Tibial nerve (tissue), 4 donors: ENCODE measurements at regions not wholly inside any gene's neighbourhood (a gene's known extent, or its start where the extent isn't known, plus 50 kb on each side); places are given as distances from the start of the nearest gene placed in this dataset.

ENCODE experiments used
- DNase-seq, 2 donors: peaks; one replicate each; pipeline ENCODE4 v3.0.0-alpha.2; 2019; ENCODE audit warnings: low spot score in 2 of 2
- H3K27ac ChIP-seq, 4 donors: fragments of 200-600 bp; sonication (generic) in 3 of 4; one replicate each; pipeline ENCODE4 v1.5.1; 2017 to 2019; ENCODE audit warnings: mild to moderate bottlenecking in 1 of 4
- H3K27me3 ChIP-seq, 2 donors: fragments of 200-600 bp; sonication (generic) in 1 of 2; one replicate each; pipeline versions ENCODE4 v1.5.1 to v1.6.0; 2017 to 2019
- H3K36me3 ChIP-seq, 3 donors: fragments of 200-600 bp; sonication (generic); one replicate each; pipeline ENCODE4 v1.5.1; 2018 to 2019
- H3K4me1 ChIP-seq, 4 donors: fragments of 200-600 bp; sonication (generic) in 3 of 4; one replicate each; pipeline ENCODE4 v1.5.1; 2017 to 2019
- H3K4me3 ChIP-seq, 4 donors: fragments of 200-600 bp; sonication (generic) in 3 of 4; one replicate each; pipeline ENCODE4 v1.5.1; 2017 to 2019; ENCODE audit warnings: mild to moderate bottlenecking in 1 of 4, moderate library complexity in 1 of 4
- H3K9me3 ChIP-seq, 4 donors: fragments of 200-600 bp; sonication (generic) in 3 of 4; one replicate each; pipeline ENCODE4 v1.5.1; 2017 to 2019
- EP300 ChIP-seq, 2 donors: sonication (generic); formaldehyde crosslinking; IDR thresholded peaks; one replicate each; pipeline ENCODE4 v1.6.1; 2017; ENCODE audit warnings: antibody characterized with exemption in 2 of 2, mild to moderate bottlenecking in 1 of 2
- POLR2A ChIP-seq, 2 donors: fragments of 450-650 bp; IDR thresholded peaks; one replicate each; pipeline ENCODE4 v1.6.1; 2017; ENCODE audit warnings: antibody characterized with exemption in 2 of 2, mild to moderate bottlenecking in 2 of 2, moderate library complexity in 2 of 2
- WGBS, 2 donors: methylation state at CpG; one replicate each; pipeline ENCODE4 v1.1.5; 2018; 5-methylcytosine and 5-hydroxymethylcytosine counted together
- TF ChIP-seq, protein P1 (sequence below), 5 experiments: fragments of 200-600 bp in 3 of 5; fragments of 450-650 bp in 2 of 5; sonication (generic) in 3 of 5; IDR thresholded peaks; one replicate each; pipeline ENCODE4 v1.5.1; 2016 to 2019; ENCODE audit warnings: antibody characterized with exemption in 5 of 5, mild to moderate bottlenecking in 3 of 5, moderate library complexity in 2 of 5

GRCh38 chr11:71055925-71056324 lies 196.5 kb downstream of the SHANK2 start:
- 83 to 87% methylated on average over 6 of the region's 6 CpGs for WGBS, 2 donors

More at GRCh38 chr11:71055925-71056324, 196.5 kb downstream of the SHANK2 start:
- Histone ChIP-seq H3K9me3 (no peaks in the 10 kb centered on the region), H3K4me3 (no peak overlapping the region), H3K36me3 (no peaks in the 10 kb centered on the region), H3K27me3 (no peaks in the 10 kb centered on the region), H3K27ac (no peak overlapping the region), H3K4me1 (no peaks in the 10 kb centered on the region)
- TF ChIP-seq POLR2A (IDR thresholded peaks at IDR 0.05) (no peak), EP300 (IDR thresholded peaks at IDR 0.05) (no peak)
- TF ChIP-seq, protein P1, sequence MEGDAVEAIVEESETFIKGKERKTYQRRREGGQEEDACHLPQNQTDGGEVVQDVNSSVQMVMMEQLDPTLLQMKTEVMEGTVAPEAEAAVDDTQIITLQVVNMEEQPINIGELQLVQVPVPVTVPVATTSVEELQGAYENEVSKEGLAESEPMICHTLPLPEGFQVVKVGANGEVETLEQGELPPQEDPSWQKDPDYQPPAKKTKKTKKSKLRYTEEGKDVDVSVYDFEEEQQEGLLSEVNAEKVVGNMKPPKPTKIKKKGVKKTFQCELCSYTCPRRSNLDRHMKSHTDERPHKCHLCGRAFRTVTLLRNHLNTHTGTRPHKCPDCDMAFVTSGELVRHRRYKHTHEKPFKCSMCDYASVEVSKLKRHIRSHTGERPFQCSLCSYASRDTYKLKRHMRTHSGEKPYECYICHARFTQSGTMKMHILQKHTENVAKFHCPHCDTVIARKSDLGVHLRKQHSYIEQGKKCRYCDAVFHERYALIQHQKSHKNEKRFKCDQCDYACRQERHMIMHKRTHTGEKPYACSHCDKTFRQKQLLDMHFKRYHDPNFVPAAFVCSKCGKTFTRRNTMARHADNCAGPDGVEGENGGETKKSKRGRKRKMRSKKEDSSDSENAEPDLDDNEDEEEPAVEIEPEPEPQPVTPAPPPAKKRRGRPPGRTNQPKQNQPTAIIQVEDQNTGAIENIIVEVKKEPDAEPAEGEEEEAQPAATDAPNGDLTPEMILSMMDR (IDR thresholded peaks at IDR 0.05): no peak
- no peak for DNase-seq
